GM12875 (cell line): ENCODE measurements at regions not wholly inside any gene's neighbourhood (a gene's known extent, or its start where the extent isn't known, plus 50 kb on each side); places are given as distances from the start of the nearest gene placed in this dataset.

ENCODE experiments used
- H3K4me3 ChIP-seq: one replicate; pipeline ENCODE4 v1.5.1; 2011; ENCODE audit warnings: low read depth, low read length, control low read depth
- TF ChIP-seq, protein P1 (sequence below): IDR thresholded peaks from 2 replicates; pipeline ENCODE4 v1.5.1; 2011; ENCODE audit warnings: low read depth, mild to moderate bottlenecking, control low read depth, inconsistent platforms, low read length, moderate library complexity, borderline replicate concordance; ENCODE audit not compliant: insufficient read depth

DNA sequence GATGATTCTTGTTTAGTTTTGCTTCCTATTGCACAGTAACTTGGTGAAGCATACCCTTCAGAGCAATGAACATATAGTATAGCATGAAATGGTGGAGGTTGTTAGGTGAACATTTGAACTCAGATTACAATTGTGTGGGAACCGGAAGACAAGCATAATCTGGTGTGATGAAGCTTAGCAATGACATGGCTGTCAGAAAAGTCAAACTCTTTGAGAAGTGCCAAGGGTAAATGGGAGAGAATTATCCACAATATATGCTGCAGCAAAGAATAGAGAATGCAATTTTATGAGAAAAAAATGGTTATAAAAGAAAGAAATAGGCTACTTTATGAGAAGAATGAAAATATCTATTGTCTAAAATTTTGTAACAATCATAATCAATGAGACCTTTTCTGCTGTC lies 1536.7 kb downstream of the SI start:
- H3K4me3 ChIP-seq: no peak overlapping the region
- TF ChIP-seq, protein P1, sequence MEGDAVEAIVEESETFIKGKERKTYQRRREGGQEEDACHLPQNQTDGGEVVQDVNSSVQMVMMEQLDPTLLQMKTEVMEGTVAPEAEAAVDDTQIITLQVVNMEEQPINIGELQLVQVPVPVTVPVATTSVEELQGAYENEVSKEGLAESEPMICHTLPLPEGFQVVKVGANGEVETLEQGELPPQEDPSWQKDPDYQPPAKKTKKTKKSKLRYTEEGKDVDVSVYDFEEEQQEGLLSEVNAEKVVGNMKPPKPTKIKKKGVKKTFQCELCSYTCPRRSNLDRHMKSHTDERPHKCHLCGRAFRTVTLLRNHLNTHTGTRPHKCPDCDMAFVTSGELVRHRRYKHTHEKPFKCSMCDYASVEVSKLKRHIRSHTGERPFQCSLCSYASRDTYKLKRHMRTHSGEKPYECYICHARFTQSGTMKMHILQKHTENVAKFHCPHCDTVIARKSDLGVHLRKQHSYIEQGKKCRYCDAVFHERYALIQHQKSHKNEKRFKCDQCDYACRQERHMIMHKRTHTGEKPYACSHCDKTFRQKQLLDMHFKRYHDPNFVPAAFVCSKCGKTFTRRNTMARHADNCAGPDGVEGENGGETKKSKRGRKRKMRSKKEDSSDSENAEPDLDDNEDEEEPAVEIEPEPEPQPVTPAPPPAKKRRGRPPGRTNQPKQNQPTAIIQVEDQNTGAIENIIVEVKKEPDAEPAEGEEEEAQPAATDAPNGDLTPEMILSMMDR: no peak

GRCh38 chr3:163538387-163538786 lies 1539.9 kb downstream of the SI start:
- TF ChIP-seq, protein P1: no peak
- H3K4me3 ChIP-seq: no peak overlapping the region

DNA sequence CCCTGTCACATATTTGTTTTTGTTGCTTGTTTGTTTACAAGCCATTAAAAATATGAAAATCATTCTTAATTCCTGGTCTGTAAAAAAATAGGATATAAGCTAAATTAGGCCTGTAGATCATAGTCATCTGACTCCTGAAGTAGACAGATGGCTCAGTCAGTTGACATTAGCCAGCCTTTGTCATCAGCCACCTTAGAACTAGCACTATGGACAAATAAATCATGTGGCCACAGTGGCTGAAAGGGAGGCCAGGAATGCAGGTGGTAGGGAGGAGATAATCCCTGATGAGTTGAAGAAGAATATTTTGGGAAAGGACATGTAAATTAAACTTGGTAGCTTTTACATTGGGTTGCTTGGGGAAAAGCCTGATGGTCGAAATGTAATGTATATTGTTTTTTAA lies 1544.9 kb downstream of the SI start:
- TF ChIP-seq, protein P1: no peak
- H3K4me3 ChIP-seq: no peak overlapping the region

- TF ChIP-seq, protein P1: no peak
- no peak overlapping the region for H3K4me3 ChIP-seq
These were observed 1554.9 kb downstream of the SI start for GRCh38 chr3:163523375-163523774.

GRCh38 chr3:163521261-163521660 lies 1557.0 kb downstream of the SI start:
- no peak overlapping the region for H3K4me3 ChIP-seq
- TF ChIP-seq, protein P1: no peak

- H3K4me3 ChIP-seq: no peak overlapping the region
- TF ChIP-seq, protein P1: no peak
These were observed 1560.2 kb downstream of the SI start for GRCh38 chr3:163518065-163518464.

DNA sequence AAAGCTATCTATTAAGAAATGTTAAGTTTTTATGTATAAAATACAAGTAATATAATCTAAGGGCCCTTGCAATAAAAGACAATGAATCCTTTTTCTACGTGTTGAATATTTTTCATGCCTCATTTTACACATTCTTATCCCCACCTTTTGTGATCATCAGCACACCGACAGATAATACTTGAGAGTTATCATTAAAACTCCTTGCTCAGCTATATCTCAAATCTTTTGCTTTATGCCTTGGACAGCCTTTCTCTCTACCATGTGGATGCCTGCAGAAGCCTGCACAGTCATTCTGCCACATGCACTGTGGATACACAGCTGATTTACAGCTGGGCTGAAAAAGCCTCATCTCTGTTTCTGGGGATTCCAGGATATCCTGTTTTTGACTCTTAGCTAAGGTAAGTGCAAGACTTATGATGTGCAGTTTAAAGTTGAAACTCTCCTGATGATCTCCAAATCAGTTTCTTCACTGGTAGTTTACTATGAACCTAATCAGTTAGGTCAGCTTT lies 1565.1 kb downstream of the SI start:
- no peak overlapping the region for H3K4me3 ChIP-seq
- TF ChIP-seq, protein P1: no peak
